Ascending aorta (tissue), 2 donors: ENCODE measurements at regions not wholly inside any gene's neighbourhood (a gene's known extent, or its start where the extent isn't known, plus 50 kb on each side); places are given as distances from the start of the nearest gene placed in this dataset.

Experiments
- DNase-seq, 2 donors: peaks; one replicate each; pipeline ENCODE4 v3.0.0-alpha.2; 2019; ENCODE audit warnings: low spot score in 2 of 2
- H3K27ac ChIP-seq, 2 donors: fragments of 200-600 bp; sonication (generic); one replicate each; pipeline ENCODE4 v1.5.1; 2016 to 2017; ENCODE audit warnings: mild to moderate bottlenecking in 1 of 2
- H3K27me3 ChIP-seq: fragments of 200-600 bp; sonication (generic); one replicate; pipeline ENCODE4 v1.5.1; 2017
- H3K36me3 ChIP-seq, 2 donors: fragments of 200-600 bp; sonication (generic); one replicate each; pipeline ENCODE4 v1.5.1; 2016
- H3K4me1 ChIP-seq, 2 donors: fragments of 200-600 bp; sonication (generic); one replicate each; pipeline ENCODE4 v1.5.1; 2016 to 2017; ENCODE audit warnings: mild to moderate bottlenecking in 1 of 2
- H3K4me3 ChIP-seq, 2 donors: fragments of 200-600 bp; sonication (generic); one replicate each; pipeline ENCODE4 v1.5.1; 2016 to 2017; ENCODE audit warnings: mild to moderate bottlenecking in 1 of 2
- H3K9me3 ChIP-seq, 2 donors: fragments of 200-600 bp; sonication (generic); one replicate each; pipeline ENCODE4 v1.5.1; 2016
- CTCF ChIP-seq, 3 experiments: fragments of 200-600 bp in 2 of 3; fragments of 450-650 bp in 1 of 3; sonication (generic) in 2 of 3; IDR thresholded peaks; one replicate each; pipeline ENCODE4 v1.5.1; 2016 to 2019; ENCODE audit warnings: antibody characterized with exemption in 3 of 3, mild to moderate bottlenecking in 1 of 3, moderate library complexity in 1 of 3
- intact Hi-C: fragments of 100-400 bp; cut with DNase I; formaldehyde crosslinking; loops from one replicate; pipeline ENCODE4 v1.15.1; 2023

- intact Hi-C loops = no loop called here
- H3K27ac ChIP-seq = no peak overlapping the region
- H3K27me3 ChIP-seq = no peaks in the 10 kb centered on the region
- TF ChIP-seq CTCF (IDR thresholded peaks at IDR 0.05) = no peak
- no peaks in the 10 kb centered on the region for H3K9me3 ChIP-seq
- no peaks in the 10 kb centered on the region for H3K36me3 ChIP-seq
- no peaks in the 10 kb centered on the region for H3K4me1 ChIP-seq
- no peak overlapping the region for H3K4me3 ChIP-seq
- DNase-seq = no peak
Measured at GRCh38 chr14:65312859-65313258, 99.7 kb upstream of the FUT8 start.

- H3K27ac ChIP-seq = no peak overlapping the region
- intact Hi-C loops = no loop called here
- no peaks in the 10 kb centered on the region for H3K9me3 ChIP-seq
- no peaks in the 10 kb centered on the region for H3K4me1 ChIP-seq
- no peak overlapping the region for H3K4me3 ChIP-seq
- no peaks in the 10 kb centered on the region for H3K27me3 ChIP-seq
- H3K36me3 ChIP-seq = no peaks in the 10 kb centered on the region
- no peak for DNase-seq
- no peak for TF ChIP-seq CTCF (IDR thresholded peaks at IDR 0.05)
Measured at GRCh38 chr14:65318636-65319506, 93.7 kb upstream of the FUT8 start.

- no peak for TF ChIP-seq CTCF (IDR thresholded peaks at IDR 0.05)
- Histone ChIP-seq H3K9me3 (no peaks in the 10 kb centered on the region), H3K4me3 (no peak overlapping the region), H3K27me3 (no peaks in the 10 kb centered on the region), H3K4me1 (no peaks in the 10 kb centered on the region), H3K36me3 (no peaks in the 10 kb centered on the region), H3K27ac (no peak overlapping the region)
- intact Hi-C loops = no loop called here
- no peak for DNase-seq
Measured at GRCh38 chr14:65320661-65321308, 91.7 kb upstream of the FUT8 start.

GRCh38 chr14:65321370-65321875 lies 91.1 kb upstream of the FUT8 start:
- intact Hi-C loops = no loop called here
- no peak overlapping the region for H3K4me3 ChIP-seq
- H3K27me3 ChIP-seq = no peaks in the 10 kb centered on the region
- TF ChIP-seq CTCF (IDR thresholded peaks at IDR 0.05) = no peak
- H3K9me3 ChIP-seq = no peaks in the 10 kb centered on the region
- no peak for DNase-seq
- no peaks in the 10 kb centered on the region for H3K4me1 ChIP-seq
- H3K27ac ChIP-seq = no peak overlapping the region
- no peaks in the 10 kb centered on the region for H3K36me3 ChIP-seq

- no peak overlapping the region for H3K27ac ChIP-seq
- no peak overlapping the region for H3K4me3 ChIP-seq
- no peaks in the 10 kb centered on the region for H3K27me3 ChIP-seq
- H3K4me1 ChIP-seq = no peaks in the 10 kb centered on the region
- intact Hi-C loops = no loop called here
- H3K36me3 ChIP-seq = no peaks in the 10 kb centered on the region
- no peak for TF ChIP-seq CTCF (IDR thresholded peaks at IDR 0.05)
- no peaks in the 10 kb centered on the region for H3K9me3 ChIP-seq
- DNase-seq = no peak
Measured at GRCh38 chr14:65329481-65329880, 83.0 kb upstream of the FUT8 start.
